ENCODE measurements at regions not wholly inside any gene's neighbourhood (a gene's known extent, or its start where the extent isn't known, plus 50 kb on each side); places are given as distances from the start of the nearest gene placed in this dataset.

- Histone ChIP-seq H3K9ac (ENCODE audit: low read length) (no peak overlapping the region), H4K20me1 (ENCODE audit: insufficient read depth) (no peaks in the 10 kb centered on the region), H2AFZ (ENCODE audit: low read depth, low read length) (no peak overlapping the region), H3K9me3 (ENCODE audit: low read length) (no peaks in the 10 kb centered on the region), H3F3A (ENCODE audit: insufficient read depth, low read length, poor library complexity, severe bottlenecking) (no peaks in the 10 kb centered on the region), H3K36me3 (ENCODE audit: insufficient read depth, low read length) (no peaks in the 10 kb centered on the region), H3K9me2 (ENCODE audit: insufficient read depth, low read length) (no peaks in the 10 kb centered on the region), H3K4me2 (ENCODE audit: low read length) (no peak overlapping the region), H3K27me3 (ENCODE audit: insufficient read depth, low read depth, low read length) (peaks cover 11% of the 10 kb centered on the region), H3K4me3 (ENCODE audit: low read length) (no peak overlapping the region), H3K79me2 (replicated peaks; ENCODE audit: insufficient read depth, low read length) (no peaks in the 10 kb centered on the region), H3K27ac (ENCODE audit: low read length) (no peak overlapping the region)
- TF ChIP-seq TAF1 (IDR thresholded peaks at IDR 0.05; ENCODE audit: low read depth) (no peak), SMC3 (conservative IDR thresholded peaks at IDR 0.05; ENCODE audit: poor library complexity) (no peak), EP300 (conservative IDR thresholded peaks at IDR 0.05; ENCODE audit: poor library complexity, severe bottlenecking) (no peak), RAD21 (conservative IDR thresholded peaks at IDR 0.05) (no peak), POLR2AphosphoS5 (IDR thresholded peaks at IDR 0.05) (no peak), MXI1 (conservative IDR thresholded peaks at IDR 0.05; ENCODE audit: poor library complexity, severe bottlenecking) (no peak), EZH2 (IDR thresholded peaks at IDR 0.05; ENCODE audit: borderline replicate concordance, insufficient read depth, low read length, poor library complexity, severe bottlenecking) (no peak)
- TF ChIP-seq, protein P1, sequence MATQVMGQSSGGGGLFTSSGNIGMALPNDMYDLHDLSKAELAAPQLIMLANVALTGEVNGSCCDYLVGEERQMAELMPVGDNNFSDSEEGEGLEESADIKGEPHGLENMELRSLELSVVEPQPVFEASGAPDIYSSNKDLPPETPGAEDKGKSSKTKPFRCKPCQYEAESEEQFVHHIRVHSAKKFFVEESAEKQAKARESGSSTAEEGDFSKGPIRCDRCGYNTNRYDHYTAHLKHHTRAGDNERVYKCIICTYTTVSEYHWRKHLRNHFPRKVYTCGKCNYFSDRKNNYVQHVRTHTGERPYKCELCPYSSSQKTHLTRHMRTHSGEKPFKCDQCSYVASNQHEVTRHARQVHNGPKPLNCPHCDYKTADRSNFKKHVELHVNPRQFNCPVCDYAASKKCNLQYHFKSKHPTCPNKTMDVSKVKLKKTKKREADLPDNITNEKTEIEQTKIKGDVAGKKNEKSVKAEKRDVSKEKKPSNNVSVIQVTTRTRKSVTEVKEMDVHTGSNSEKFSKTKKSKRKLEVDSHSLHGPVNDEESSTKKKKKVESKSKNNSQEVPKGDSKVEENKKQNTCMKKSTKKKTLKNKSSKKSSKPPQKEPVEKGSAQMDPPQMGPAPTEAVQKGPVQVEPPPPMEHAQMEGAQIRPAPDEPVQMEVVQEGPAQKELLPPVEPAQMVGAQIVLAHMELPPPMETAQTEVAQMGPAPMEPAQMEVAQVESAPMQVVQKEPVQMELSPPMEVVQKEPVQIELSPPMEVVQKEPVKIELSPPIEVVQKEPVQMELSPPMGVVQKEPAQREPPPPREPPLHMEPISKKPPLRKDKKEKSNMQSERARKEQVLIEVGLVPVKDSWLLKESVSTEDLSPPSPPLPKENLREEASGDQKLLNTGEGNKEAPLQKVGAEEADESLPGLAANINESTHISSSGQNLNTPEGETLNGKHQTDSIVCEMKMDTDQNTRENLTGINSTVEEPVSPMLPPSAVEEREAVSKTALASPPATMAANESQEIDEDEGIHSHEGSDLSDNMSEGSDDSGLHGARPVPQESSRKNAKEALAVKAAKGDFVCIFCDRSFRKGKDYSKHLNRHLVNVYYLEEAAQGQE (IDR thresholded peaks at IDR 0.05; ENCODE audit: borderline replicate concordance): no peak
- TF ChIP-seq, protein P2, sequence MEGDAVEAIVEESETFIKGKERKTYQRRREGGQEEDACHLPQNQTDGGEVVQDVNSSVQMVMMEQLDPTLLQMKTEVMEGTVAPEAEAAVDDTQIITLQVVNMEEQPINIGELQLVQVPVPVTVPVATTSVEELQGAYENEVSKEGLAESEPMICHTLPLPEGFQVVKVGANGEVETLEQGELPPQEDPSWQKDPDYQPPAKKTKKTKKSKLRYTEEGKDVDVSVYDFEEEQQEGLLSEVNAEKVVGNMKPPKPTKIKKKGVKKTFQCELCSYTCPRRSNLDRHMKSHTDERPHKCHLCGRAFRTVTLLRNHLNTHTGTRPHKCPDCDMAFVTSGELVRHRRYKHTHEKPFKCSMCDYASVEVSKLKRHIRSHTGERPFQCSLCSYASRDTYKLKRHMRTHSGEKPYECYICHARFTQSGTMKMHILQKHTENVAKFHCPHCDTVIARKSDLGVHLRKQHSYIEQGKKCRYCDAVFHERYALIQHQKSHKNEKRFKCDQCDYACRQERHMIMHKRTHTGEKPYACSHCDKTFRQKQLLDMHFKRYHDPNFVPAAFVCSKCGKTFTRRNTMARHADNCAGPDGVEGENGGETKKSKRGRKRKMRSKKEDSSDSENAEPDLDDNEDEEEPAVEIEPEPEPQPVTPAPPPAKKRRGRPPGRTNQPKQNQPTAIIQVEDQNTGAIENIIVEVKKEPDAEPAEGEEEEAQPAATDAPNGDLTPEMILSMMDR (IDR thresholded peaks at IDR 0.05; ENCODE audit: poor library complexity, severe bottlenecking): no peak
Observed at GRCh38 chr6:12458558-12458957, 168.4 kb downstream of the EDN1 start.

DNA sequence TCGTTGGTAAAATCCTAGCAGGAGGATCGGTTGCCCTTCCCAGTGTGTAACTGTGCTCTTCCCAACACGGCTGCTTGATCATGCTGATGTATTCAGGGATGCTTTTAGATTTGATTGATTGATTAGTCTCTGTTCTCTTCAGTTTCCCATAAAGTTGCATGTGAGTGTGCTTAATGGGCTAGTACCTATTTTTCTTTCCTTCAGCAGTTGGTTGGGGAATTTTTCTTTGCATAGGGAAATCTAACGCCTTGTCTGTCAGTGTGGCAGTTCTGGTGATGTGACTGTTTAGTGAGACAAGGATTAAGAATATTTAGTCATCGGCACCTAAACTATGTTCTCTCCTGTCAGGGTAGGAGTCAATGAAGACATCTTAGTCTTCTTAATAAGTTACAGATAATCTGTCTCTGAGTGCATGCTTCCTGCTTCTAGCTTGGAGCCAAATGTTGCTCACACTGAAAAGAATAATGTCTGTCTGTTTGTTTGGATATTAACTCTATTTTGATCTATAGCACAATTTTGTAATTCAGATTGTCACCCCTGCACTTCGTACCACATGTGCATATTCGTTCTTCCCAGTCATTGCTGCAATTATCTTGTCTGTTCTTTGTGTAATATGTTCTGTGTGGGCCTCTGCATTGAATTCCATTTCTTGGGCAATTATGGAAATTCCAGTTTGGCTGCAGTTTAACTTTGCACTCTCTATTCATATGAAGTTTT, 169.9 kb downstream of the EDN1 start:
- Histone ChIP-seq H3K9me2 (ENCODE audit: insufficient read depth, low read length) (no peaks in the 10 kb centered on the region), H3K4me3 (ENCODE audit: low read length) (no peak overlapping the region), H3K4me2 (ENCODE audit: low read length) (no peak overlapping the region), H3K9ac (ENCODE audit: low read length) (no peak overlapping the region), H3F3A (ENCODE audit: insufficient read depth, low read length, poor library complexity, severe bottlenecking) (no peaks in the 10 kb centered on the region), H3K9me3 (ENCODE audit: low read length) (peaks cover 8% of the 10 kb centered on the region), H3K36me3 (ENCODE audit: insufficient read depth, low read length) (no peaks in the 10 kb centered on the region), H3K27me3 (ENCODE audit: insufficient read depth, low read depth, low read length) (peaks cover 18% of the 10 kb centered on the region), H4K20me1 (ENCODE audit: insufficient read depth) (no peaks in the 10 kb centered on the region), H2AFZ (ENCODE audit: low read depth, low read length) (no peak overlapping the region), H3K79me2 (replicated peaks; ENCODE audit: insufficient read depth, low read length) (no peaks in the 10 kb centered on the region), H3K27ac (ENCODE audit: low read length) (no peak overlapping the region)
- peak; percentile 97 for TF ChIP-seq POLR2AphosphoS5 (IDR thresholded peaks at IDR 0.05)
- TF ChIP-seq TAF1 (IDR thresholded peaks at IDR 0.05; ENCODE audit: low read depth): no peak
- TF ChIP-seq, protein P2 (IDR thresholded peaks at IDR 0.05; ENCODE audit: poor library complexity, severe bottlenecking): no peak
- no peak for TF ChIP-seq EZH2 (IDR thresholded peaks at IDR 0.05; ENCODE audit: borderline replicate concordance, insufficient read depth, low read length, poor library complexity, severe bottlenecking)
- TF ChIP-seq RAD21 (conservative IDR thresholded peaks at IDR 0.05): no peak
- TF ChIP-seq SMC3 (conservative IDR thresholded peaks at IDR 0.05; ENCODE audit: poor library complexity): no peak
- TF ChIP-seq EP300 (conservative IDR thresholded peaks at IDR 0.05; ENCODE audit: poor library complexity, severe bottlenecking): peak; percentile 87
- TF ChIP-seq, protein P1 (IDR thresholded peaks at IDR 0.05; ENCODE audit: borderline replicate concordance): peak; percentile 95
- no peak for TF ChIP-seq MXI1 (conservative IDR thresholded peaks at IDR 0.05; ENCODE audit: poor library complexity, severe bottlenecking)
